Gastrocnemius medialis (tissue), 4 donors: ENCODE measurements at regions not wholly inside any gene's neighbourhood (a gene's known extent, or its start where the extent isn't known, plus 50 kb on each side); places are given as distances from the start of the nearest gene placed in this dataset.

ENCODE experiments used
- CTCF ChIP-seq, 5 experiments: fragments of 450-650 bp in 3 of 5; fragments of 200-600 bp in 2 of 5; sonication (generic) in 2 of 5; IDR thresholded peaks in 4 of 5; conservative IDR thresholded peaks in 1 of 5; 1 replicate in 4 of 5; 2 replicates in 1 of 5; pipeline ENCODE4 v1.5.1; 2016 to 2019; ENCODE audit warnings: antibody characterized with exemption in 5 of 5, mild to moderate bottlenecking in 3 of 5, moderate library complexity in 3 of 5
- POLR2A ChIP-seq, 2 donors: fragments of 450-650 bp; IDR thresholded peaks; one replicate each; pipeline ENCODE4 v1.6.1; 2017; ENCODE audit warnings: antibody characterized with exemption in 2 of 2, mild to moderate bottlenecking in 2 of 2, moderate library complexity in 2 of 2

- no peak for TF ChIP-seq CTCF (IDR thresholded peaks at IDR 0.05 in 4 of 5, conservative IDR thresholded peaks at IDR 0.05 in 1 of 5)
- TF ChIP-seq POLR2A (IDR thresholded peaks at IDR 0.05): no peak
Measured at GRCh38 chr12:93299262-93299846, 78.4 kb upstream of the NUDT4 start.
